Neural cell (in vitro differentiated cells): ENCODE measurements at regions not wholly inside any gene's neighbourhood (a gene's known extent, or its start where the extent isn't known, plus 50 kb on each side); places are given as distances from the start of the nearest gene placed in this dataset.

ENCODE experiments used
- H2AFZ ChIP-seq: fragments of 200-600, 300-800 bp; sonication (generic), shearing (Covaris generic); 2 replicates; pipeline ENCODE4 v1.6.0; 2014; ENCODE audit warnings: low read depth, mild to moderate bottlenecking, antibody characterized with exemption, low read length, moderate library complexity
- H3F3A ChIP-seq: fragments of 200-600 bp; shearing (Covaris generic); 2 replicates; pipeline ENCODE4 v1.6.1; 2016; ENCODE audit warnings: mild to moderate bottlenecking, moderate library complexity, mixed read lengths, antibody characterized with exemption, low read length; ENCODE audit not compliant: insufficient read depth, poor library complexity, severe bottlenecking
- H3K27ac ChIP-seq: fragments of 200-600, 300-800 bp; sonication (generic), shearing (Covaris generic); 2 replicates; pipeline ENCODE4 v1.5.1; 2014; ENCODE audit warnings: mild to moderate bottlenecking, low read length, moderate library complexity
- H3K27me3 ChIP-seq: fragments of 300-800, 200-600 bp; sonication (generic), shearing (Covaris generic); 2 replicates; pipeline ENCODE4 v1.6.0; 2014; ENCODE audit warnings: mild to moderate bottlenecking, low read depth, low read length, moderate library complexity; ENCODE audit not compliant: insufficient read depth
- H3K36me3 ChIP-seq: fragments of 300-800, 200-600 bp; sonication (generic), shearing (Covaris generic); 2 replicates; pipeline ENCODE4 v1.5.1; 2014; ENCODE audit warnings: mild to moderate bottlenecking, antibody characterized with exemption, low read length, moderate library complexity; ENCODE audit not compliant: insufficient read depth
- H3K4me2 ChIP-seq: fragments of 300-800, 200-600 bp; sonication (generic), shearing (Covaris generic); 2 replicates; pipeline ENCODE4 v1.6.0; 2014; ENCODE audit warnings: mild to moderate bottlenecking, low read length
- H3K4me3 ChIP-seq: fragments of 300-800, 200-600 bp; sonication (generic), shearing (Covaris generic); 2 replicates; pipeline ENCODE4 v1.5.1; 2014; ENCODE audit warnings: mild to moderate bottlenecking, low read length, moderate library complexity
- H3K79me2 ChIP-seq: fragments of 200-600 bp; shearing (Covaris generic); replicated peaks from 2 replicates; pipeline ENCODE4 v1.6.0; 2014; ENCODE audit warnings: mild to moderate bottlenecking, low read length, moderate library complexity; ENCODE audit not compliant: insufficient read depth
- H3K9ac ChIP-seq: fragments of 300-800, 200-600 bp; sonication (generic), shearing (Covaris generic); 2 replicates; pipeline ENCODE4 v1.6.1; 2016; ENCODE audit warnings: mild to moderate bottlenecking, low read length, mixed read lengths
- H3K9me2 ChIP-seq: fragments of 200-600 bp; shearing (Covaris generic); 2 replicates; pipeline ENCODE4 v1.6.1; 2016; ENCODE audit warnings: mild to moderate bottlenecking, low read length, mixed read lengths; ENCODE audit not compliant: insufficient read depth
- H3K9me3 ChIP-seq: fragments of 200-600, 300-800 bp; sonication (generic), shearing (Covaris generic); 2 replicates; pipeline ENCODE4 v1.6.1; 2016; ENCODE audit warnings: mild to moderate bottlenecking, mixed run types, low read length, moderate library complexity, mixed read lengths
- H4K20me1 ChIP-seq: fragments of 200-600 bp; shearing (Covaris generic); 2 replicates; pipeline ENCODE4 v1.6.1; 2016; ENCODE audit warnings: mild to moderate bottlenecking, mixed run types; ENCODE audit not compliant: insufficient read depth
- EP300 ChIP-seq: fragments of 450-650 bp; conservative IDR thresholded peaks from 2 replicates; pipeline ENCODE4 v1.6.1; 2014; ENCODE audit warnings: antibody characterized with exemption, mild to moderate bottlenecking, moderate library complexity; ENCODE audit not compliant: poor library complexity, severe bottlenecking
- EZH2 ChIP-seq: fragments of 200-600, 300-800 bp; shearing (Covaris generic), sonication (generic); IDR thresholded peaks from 2 replicates; pipeline ENCODE4 v1.6.1; 2014; ENCODE audit warnings: antibody characterized with exemption, low read length, borderline replicate concordance, mild to moderate bottlenecking; ENCODE audit not compliant: insufficient read depth, poor library complexity, severe bottlenecking
- MXI1 ChIP-seq: fragments of 450-650 bp; conservative IDR thresholded peaks from 2 replicates; pipeline ENCODE4 v1.6.1; 2014; ENCODE audit warnings: antibody characterized with exemption, mild to moderate bottlenecking; ENCODE audit not compliant: poor library complexity, severe bottlenecking
- POLR2AphosphoS5 ChIP-seq: IDR thresholded peaks from 2 replicates; pipeline ENCODE4 v1.6.1; 2012
- RAD21 ChIP-seq: fragments of 450-650 bp; conservative IDR thresholded peaks from 2 replicates; pipeline ENCODE4 v1.6.1; 2014; ENCODE audit warnings: antibody characterized with exemption, mild to moderate bottlenecking, moderate library complexity
- SMC3 ChIP-seq: fragments of 450-650 bp; conservative IDR thresholded peaks from 2 replicates; pipeline ENCODE4 v1.6.1; 2014; ENCODE audit warnings: antibody characterized with exemption, mild to moderate bottlenecking, moderate library complexity; ENCODE audit not compliant: poor library complexity
- TAF1 ChIP-seq: IDR thresholded peaks from 2 replicates; pipeline ENCODE4 v1.6.1; 2012; ENCODE audit warnings: low read depth
- TF ChIP-seq, protein P1 (sequence below): fragments of 450-650 bp; IDR thresholded peaks from 2 replicates; pipeline ENCODE4 v1.5.1; 2014; ENCODE audit warnings: antibody characterized with exemption, mild to moderate bottlenecking, moderate library complexity; ENCODE audit not compliant: poor library complexity, severe bottlenecking
- TF ChIP-seq, protein P2 (sequence below): IDR thresholded peaks from 2 replicates; pipeline ENCODE4 v1.6.1; 2012; ENCODE audit warnings: borderline replicate concordance

DNA sequence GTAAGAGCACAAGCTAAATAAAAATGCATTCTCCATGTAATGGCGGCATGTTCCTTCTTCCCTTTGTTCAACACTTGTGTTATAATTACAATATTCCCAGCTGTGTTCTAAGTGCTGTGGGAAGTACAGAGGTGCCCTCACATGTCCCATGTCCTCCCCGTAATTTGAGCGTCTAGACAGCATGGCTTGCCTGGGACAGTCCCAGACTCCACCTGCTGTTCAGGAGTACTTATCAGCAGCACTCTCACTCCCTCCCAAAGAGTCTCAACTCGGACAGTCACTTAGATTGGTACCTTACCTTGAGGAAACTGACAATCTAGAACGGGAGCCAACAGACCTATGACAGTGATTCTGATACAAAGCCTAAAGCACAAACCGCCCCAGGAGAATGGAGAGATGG, 370.5 kb downstream of the EIPR1 start:
- no peak overlapping the region for H3K4me3 ChIP-seq
- H3K4me2 ChIP-seq: no peak overlapping the region
- no peaks in the 10 kb centered on the region for H3K27me3 ChIP-seq
- H3K79me2 ChIP-seq: no peaks in the 10 kb centered on the region
- no peak overlapping the region for H3K9ac ChIP-seq
- no peaks in the 10 kb centered on the region for H3K9me2 ChIP-seq
- no peaks in the 10 kb centered on the region for H3F3A ChIP-seq
- H2AFZ ChIP-seq: no peak overlapping the region
- H4K20me1 ChIP-seq: no peaks in the 10 kb centered on the region
- no peaks in the 10 kb centered on the region for H3K9me3 ChIP-seq
- H3K27ac ChIP-seq: no peak overlapping the region
- no peak for TF ChIP-seq SMC3
- TF ChIP-seq RAD21: no peak
- TF ChIP-seq, protein P1, sequence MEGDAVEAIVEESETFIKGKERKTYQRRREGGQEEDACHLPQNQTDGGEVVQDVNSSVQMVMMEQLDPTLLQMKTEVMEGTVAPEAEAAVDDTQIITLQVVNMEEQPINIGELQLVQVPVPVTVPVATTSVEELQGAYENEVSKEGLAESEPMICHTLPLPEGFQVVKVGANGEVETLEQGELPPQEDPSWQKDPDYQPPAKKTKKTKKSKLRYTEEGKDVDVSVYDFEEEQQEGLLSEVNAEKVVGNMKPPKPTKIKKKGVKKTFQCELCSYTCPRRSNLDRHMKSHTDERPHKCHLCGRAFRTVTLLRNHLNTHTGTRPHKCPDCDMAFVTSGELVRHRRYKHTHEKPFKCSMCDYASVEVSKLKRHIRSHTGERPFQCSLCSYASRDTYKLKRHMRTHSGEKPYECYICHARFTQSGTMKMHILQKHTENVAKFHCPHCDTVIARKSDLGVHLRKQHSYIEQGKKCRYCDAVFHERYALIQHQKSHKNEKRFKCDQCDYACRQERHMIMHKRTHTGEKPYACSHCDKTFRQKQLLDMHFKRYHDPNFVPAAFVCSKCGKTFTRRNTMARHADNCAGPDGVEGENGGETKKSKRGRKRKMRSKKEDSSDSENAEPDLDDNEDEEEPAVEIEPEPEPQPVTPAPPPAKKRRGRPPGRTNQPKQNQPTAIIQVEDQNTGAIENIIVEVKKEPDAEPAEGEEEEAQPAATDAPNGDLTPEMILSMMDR: no peak
- no peak for TF ChIP-seq EZH2
- no peak for TF ChIP-seq EP300
- no peak for TF ChIP-seq MXI1
- TF ChIP-seq POLR2AphosphoS5: no peak
- no peak for TF ChIP-seq TAF1
- TF ChIP-seq, protein P2, sequence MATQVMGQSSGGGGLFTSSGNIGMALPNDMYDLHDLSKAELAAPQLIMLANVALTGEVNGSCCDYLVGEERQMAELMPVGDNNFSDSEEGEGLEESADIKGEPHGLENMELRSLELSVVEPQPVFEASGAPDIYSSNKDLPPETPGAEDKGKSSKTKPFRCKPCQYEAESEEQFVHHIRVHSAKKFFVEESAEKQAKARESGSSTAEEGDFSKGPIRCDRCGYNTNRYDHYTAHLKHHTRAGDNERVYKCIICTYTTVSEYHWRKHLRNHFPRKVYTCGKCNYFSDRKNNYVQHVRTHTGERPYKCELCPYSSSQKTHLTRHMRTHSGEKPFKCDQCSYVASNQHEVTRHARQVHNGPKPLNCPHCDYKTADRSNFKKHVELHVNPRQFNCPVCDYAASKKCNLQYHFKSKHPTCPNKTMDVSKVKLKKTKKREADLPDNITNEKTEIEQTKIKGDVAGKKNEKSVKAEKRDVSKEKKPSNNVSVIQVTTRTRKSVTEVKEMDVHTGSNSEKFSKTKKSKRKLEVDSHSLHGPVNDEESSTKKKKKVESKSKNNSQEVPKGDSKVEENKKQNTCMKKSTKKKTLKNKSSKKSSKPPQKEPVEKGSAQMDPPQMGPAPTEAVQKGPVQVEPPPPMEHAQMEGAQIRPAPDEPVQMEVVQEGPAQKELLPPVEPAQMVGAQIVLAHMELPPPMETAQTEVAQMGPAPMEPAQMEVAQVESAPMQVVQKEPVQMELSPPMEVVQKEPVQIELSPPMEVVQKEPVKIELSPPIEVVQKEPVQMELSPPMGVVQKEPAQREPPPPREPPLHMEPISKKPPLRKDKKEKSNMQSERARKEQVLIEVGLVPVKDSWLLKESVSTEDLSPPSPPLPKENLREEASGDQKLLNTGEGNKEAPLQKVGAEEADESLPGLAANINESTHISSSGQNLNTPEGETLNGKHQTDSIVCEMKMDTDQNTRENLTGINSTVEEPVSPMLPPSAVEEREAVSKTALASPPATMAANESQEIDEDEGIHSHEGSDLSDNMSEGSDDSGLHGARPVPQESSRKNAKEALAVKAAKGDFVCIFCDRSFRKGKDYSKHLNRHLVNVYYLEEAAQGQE: no peak
- no peaks in the 10 kb centered on the region for H3K36me3 ChIP-seq

DNA sequence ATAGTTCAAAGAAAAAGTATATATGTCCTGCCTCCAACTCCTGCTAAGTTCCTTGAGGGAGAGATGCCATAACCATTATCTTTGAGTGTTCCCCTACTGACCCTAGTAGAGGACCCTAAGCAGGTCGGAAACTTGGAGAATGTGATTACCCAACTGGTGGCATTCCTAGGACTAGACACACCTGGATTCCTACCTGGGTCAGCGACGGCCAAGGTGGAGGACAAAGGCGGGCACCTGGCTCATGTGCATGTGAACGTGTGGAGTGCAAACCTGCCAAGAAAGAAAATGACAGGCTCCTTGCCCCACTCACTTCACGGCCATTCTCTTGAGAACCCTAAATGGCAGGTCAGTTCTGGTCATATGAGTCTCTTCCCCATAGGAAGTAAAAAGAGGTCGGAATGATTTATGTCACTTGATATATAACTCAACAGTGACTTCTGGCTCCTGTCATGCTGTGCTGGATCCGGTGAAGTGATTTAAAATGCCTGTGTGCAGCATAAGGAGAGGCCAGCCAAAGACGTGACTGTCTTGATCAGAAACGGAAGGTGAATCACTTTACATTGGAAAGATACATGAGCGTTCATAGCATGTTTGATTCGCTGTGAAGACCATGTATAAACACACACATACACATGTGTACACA, 371.6 kb downstream of the EIPR1 start:
- no peak overlapping the region for H3K4me3 ChIP-seq
- H3K9me3 ChIP-seq: no peaks in the 10 kb centered on the region
- H3K27me3 ChIP-seq: no peaks in the 10 kb centered on the region
- no peaks in the 10 kb centered on the region for H3K9me2 ChIP-seq
- no peak overlapping the region for H3K9ac ChIP-seq
- TF ChIP-seq EZH2: no peak
- TF ChIP-seq RAD21: no peak
- TF ChIP-seq TAF1: no peak
- no peak for TF ChIP-seq MXI1
- TF ChIP-seq, protein P2: no peak
- H3K27ac ChIP-seq: no peak overlapping the region
- H3K4me2 ChIP-seq: no peak overlapping the region
- no peaks in the 10 kb centered on the region for H4K20me1 ChIP-seq
- H3K36me3 ChIP-seq: no peaks in the 10 kb centered on the region
- H2AFZ ChIP-seq: no peak overlapping the region
- H3F3A ChIP-seq: no peaks in the 10 kb centered on the region
- H3K79me2 ChIP-seq: no peaks in the 10 kb centered on the region
